ENCODE measurements at regions not wholly inside any gene's neighbourhood (a gene's known extent, or its start where the extent isn't known, plus 50 kb on each side); places are given as distances from the start of the nearest gene placed in this dataset.
"Not testable (repeated sequence)": the region's sequence is repeated elsewhere in the genome, so short reads cannot be mapped to it uniquely, and the experiment has no call there.

DNA sequence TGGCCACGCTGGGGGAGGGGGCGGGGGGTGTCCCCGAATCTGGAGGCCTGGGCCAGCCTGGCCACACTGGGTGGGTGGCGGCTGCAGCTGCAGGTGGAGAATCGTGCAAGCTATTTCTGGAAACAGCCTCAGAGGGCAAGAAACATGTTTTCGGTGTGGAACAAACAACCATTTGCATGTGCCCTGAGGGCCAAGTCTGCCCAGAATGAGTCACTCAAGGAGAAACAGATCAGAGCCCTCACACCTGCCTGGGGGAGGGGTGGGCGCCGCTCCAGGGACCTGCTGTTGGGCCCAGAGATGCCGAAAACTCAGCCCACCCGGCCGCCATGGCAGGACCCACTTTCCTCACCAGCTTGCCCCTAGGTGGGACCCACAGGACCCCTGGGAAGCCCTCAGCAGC is 170.0 kb downstream of the TMEM121 start:
- not testable (repeated sequence) for TF ChIP-seq EZH2 (IDR thresholded peaks at IDR 0.05; ENCODE audit: low read depth, unreplicated experiment); CTCF (conservative IDR thresholded peaks at IDR 0.05; ENCODE audit: low read depth in 2 of 2); POLR2AphosphoS5 (IDR thresholded peaks at IDR 0.05; ENCODE audit: low read depth); CREB1 (CRISPR knock-in tag; IDR thresholded peaks at IDR 0.05; ENCODE audit: low read depth); ZNF114 (CRISPR knock-in tag; IDR thresholded peaks at IDR 0.05); EZH2phosphoT487 (IDR thresholded peaks at IDR 0.05; ENCODE audit: unreplicated experiment)
- TF ChIP-seq, protein P1, sequence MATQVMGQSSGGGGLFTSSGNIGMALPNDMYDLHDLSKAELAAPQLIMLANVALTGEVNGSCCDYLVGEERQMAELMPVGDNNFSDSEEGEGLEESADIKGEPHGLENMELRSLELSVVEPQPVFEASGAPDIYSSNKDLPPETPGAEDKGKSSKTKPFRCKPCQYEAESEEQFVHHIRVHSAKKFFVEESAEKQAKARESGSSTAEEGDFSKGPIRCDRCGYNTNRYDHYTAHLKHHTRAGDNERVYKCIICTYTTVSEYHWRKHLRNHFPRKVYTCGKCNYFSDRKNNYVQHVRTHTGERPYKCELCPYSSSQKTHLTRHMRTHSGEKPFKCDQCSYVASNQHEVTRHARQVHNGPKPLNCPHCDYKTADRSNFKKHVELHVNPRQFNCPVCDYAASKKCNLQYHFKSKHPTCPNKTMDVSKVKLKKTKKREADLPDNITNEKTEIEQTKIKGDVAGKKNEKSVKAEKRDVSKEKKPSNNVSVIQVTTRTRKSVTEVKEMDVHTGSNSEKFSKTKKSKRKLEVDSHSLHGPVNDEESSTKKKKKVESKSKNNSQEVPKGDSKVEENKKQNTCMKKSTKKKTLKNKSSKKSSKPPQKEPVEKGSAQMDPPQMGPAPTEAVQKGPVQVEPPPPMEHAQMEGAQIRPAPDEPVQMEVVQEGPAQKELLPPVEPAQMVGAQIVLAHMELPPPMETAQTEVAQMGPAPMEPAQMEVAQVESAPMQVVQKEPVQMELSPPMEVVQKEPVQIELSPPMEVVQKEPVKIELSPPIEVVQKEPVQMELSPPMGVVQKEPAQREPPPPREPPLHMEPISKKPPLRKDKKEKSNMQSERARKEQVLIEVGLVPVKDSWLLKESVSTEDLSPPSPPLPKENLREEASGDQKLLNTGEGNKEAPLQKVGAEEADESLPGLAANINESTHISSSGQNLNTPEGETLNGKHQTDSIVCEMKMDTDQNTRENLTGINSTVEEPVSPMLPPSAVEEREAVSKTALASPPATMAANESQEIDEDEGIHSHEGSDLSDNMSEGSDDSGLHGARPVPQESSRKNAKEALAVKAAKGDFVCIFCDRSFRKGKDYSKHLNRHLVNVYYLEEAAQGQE (IDR thresholded peaks at IDR 0.05; ENCODE audit: unreplicated experiment), result not testable (repeated sequence)
